HEK293 (cell line): ENCODE measurements at regions not wholly inside any gene's neighbourhood (a gene's known extent, or its start where the extent isn't known, plus 50 kb on each side); places are given as distances from the start of the nearest gene placed in this dataset.

Source experiments
- CTCF ChIA-PET: fragments of 350-600 bp; formaldehyde crosslinking; extraction: SDS; loops from one replicate; lab custom pipeline; 2021; ENCODE audit warnings: antibody characterized with exemption; lab: Yijun Ruan, JAX
- POLR2A ChIA-PET: fragments of 300-600 bp; formaldehyde crosslinking; extraction: SDS; loops from one replicate; lab custom pipeline; 2020; ENCODE audit warnings: antibody characterized with exemption, inconsistent platforms; lab: Yijun Ruan, JAX
- H3K27ac ChIP-seq: fragments of 200-500 bp; sonication (Bioruptor generic); 2 replicates; pipeline ENCODE4 v1.5.1; 2014; ENCODE audit warnings: low read depth, low read length, control low read depth, inconsistent platforms; ENCODE audit errors: extremely low read depth
- H3K36me3 ChIP-seq, 2 experiments: fragments of 200-500 bp in 1 of 2; sonication (Bioruptor generic) in 1 of 2; 1 replicate in 1 of 2; 2 replicates in 1 of 2; pipeline ENCODE4 v1.5.1; 2014 to 2017; ENCODE audit warnings: inconsistent platforms in 2 of 2, low read length in 2 of 2; ENCODE audit not compliant: control insufficient read depth in 2 of 2, insufficient read depth in 1 of 2
- H3K4me1 ChIP-seq: fragments of 200-500 bp; sonication (Bioruptor generic); 2 replicates; pipeline ENCODE4 v1.5.1; 2014; ENCODE audit warnings: mild to moderate bottlenecking, low read length, inconsistent platforms; ENCODE audit not compliant: control insufficient read depth, insufficient read depth
- H3K4me3 ChIP-seq: 2 replicates; pipeline ENCODE4 v1.5.1; 2011; ENCODE audit warnings: low read depth, mild to moderate bottlenecking, control low read depth, low read length, moderate library complexity
- H3K9me3 ChIP-seq: fragments of 200-500 bp; sonication (Bioruptor generic); 2 replicates; pipeline ENCODE4 v1.5.1; 2014; ENCODE audit warnings: low read depth, low read length, inconsistent platforms; ENCODE audit not compliant: control insufficient read depth, insufficient read depth
- BCL11A ChIP-seq: fragments of 450-650 bp; formaldehyde crosslinking; IDR thresholded peaks from 2 replicates; pipeline ENCODE4 v1.5.1; 2016; ENCODE audit warnings: low read depth, missing biosample characterization, missing genetic modification characterization
- FEZF1 ChIP-seq: fragments of 450-650 bp; formaldehyde crosslinking; IDR thresholded peaks from 2 replicates; pipeline ENCODE4 v1.5.1; 2016; ENCODE audit warnings: missing biosample characterization, missing genetic modification characterization
- KLF7 ChIP-seq: fragments of 450-650 bp; formaldehyde crosslinking; IDR thresholded peaks from 2 replicates; pipeline ENCODE4 v1.5.1; 2016; ENCODE audit warnings: missing biosample characterization, missing genetic modification characterization, borderline replicate concordance
- REST ChIP-seq: fragments of 450-650 bp; formaldehyde crosslinking; IDR thresholded peaks from 2 replicates; pipeline ENCODE4 v1.5.1; 2016; ENCODE audit warnings: missing biosample characterization, missing genetic modification characterization
- SP3 ChIP-seq: fragments of 450-650 bp; formaldehyde crosslinking; IDR thresholded peaks from 2 replicates; pipeline ENCODE4 v1.5.1; 2016; ENCODE audit warnings: missing biosample characterization, missing genetic modification characterization
- SP7 ChIP-seq: fragments of 450-650 bp; formaldehyde crosslinking; IDR thresholded peaks from 2 replicates; pipeline ENCODE4 v1.5.1; 2016; ENCODE audit warnings: missing biosample characterization, missing genetic modification characterization
- TRIM28 ChIP-seq: IDR thresholded peaks from 2 replicates; pipeline ENCODE4 v1.6.1; 2011; ENCODE audit warnings: low read length, control low read depth, borderline replicate concordance
- WT1 ChIP-seq: fragments of 450-650 bp; formaldehyde crosslinking; IDR thresholded peaks from 2 replicates; pipeline ENCODE4 v1.5.1; 2016; ENCODE audit warnings: missing biosample characterization, missing genetic modification characterization
- ZBTB17 ChIP-seq: fragments of 450-650 bp; formaldehyde crosslinking; IDR thresholded peaks from 2 replicates; pipeline ENCODE4 v1.5.1; 2016; ENCODE audit warnings: missing biosample characterization, missing genetic modification characterization
- ZBTB21 ChIP-seq: fragments of 450-650 bp; formaldehyde crosslinking; IDR thresholded peaks from 2 replicates; pipeline ENCODE4 v1.5.1; 2017; ENCODE audit warnings: missing biosample characterization, missing genetic modification characterization
- ZNF132 ChIP-seq: fragments of 450-650 bp; formaldehyde crosslinking; IDR thresholded peaks from 2 replicates; pipeline ENCODE4 v1.5.1; 2017; ENCODE audit warnings: missing biosample characterization, missing genetic modification characterization, borderline replicate concordance
- ZNF138 ChIP-seq: fragments of 450-650 bp; formaldehyde crosslinking; IDR thresholded peaks from 2 replicates; pipeline ENCODE4 v1.5.1; 2016; ENCODE audit warnings: missing biosample characterization, missing genetic modification characterization, borderline replicate concordance
- ZNF174 ChIP-seq: fragments of 450-650 bp; formaldehyde crosslinking; IDR thresholded peaks from 2 replicates; pipeline ENCODE4 v1.5.0; 2017; ENCODE audit warnings: missing biosample characterization, mild to moderate bottlenecking, missing genetic modification characterization
- ZNF350 ChIP-seq: fragments of 450-650 bp; formaldehyde crosslinking; IDR thresholded peaks from 2 replicates; pipeline ENCODE4 v1.5.0; 2017; ENCODE audit warnings: missing biosample characterization, mild to moderate bottlenecking, missing genetic modification characterization
- ZNF366 ChIP-seq: fragments of 450-650 bp; formaldehyde crosslinking; conservative IDR thresholded peaks from 2 replicates; pipeline ENCODE4 v1.5.1; 2016; ENCODE audit warnings: missing biosample characterization, missing genetic modification characterization
- ZNF37A ChIP-seq: fragments of 450-650 bp; IDR thresholded peaks from 2 replicates; pipeline ENCODE4 v1.5.1; 2018; ENCODE audit warnings: missing biosample characterization, missing genetic modification characterization
- ZNF394 ChIP-seq: fragments of 450-650 bp; formaldehyde crosslinking; IDR thresholded peaks from 2 replicates; pipeline ENCODE4 v1.5.1; 2016; ENCODE audit warnings: missing biosample characterization, missing genetic modification characterization, mild to moderate bottlenecking, moderate library complexity, borderline replicate concordance
- ZNF521 ChIP-seq: fragments of 450-650 bp; formaldehyde crosslinking; IDR thresholded peaks from 2 replicates; pipeline ENCODE4 v1.5.1; 2017; ENCODE audit warnings: missing biosample characterization, mild to moderate bottlenecking, missing genetic modification characterization
- ZNF558 ChIP-seq: fragments of 450-650 bp; formaldehyde crosslinking; IDR thresholded peaks from 2 replicates; pipeline ENCODE4 v1.5.1; 2016; ENCODE audit warnings: missing biosample characterization, missing genetic modification characterization
- ZNF600 ChIP-seq: fragments of 450-650 bp; formaldehyde crosslinking; IDR thresholded peaks from 2 replicates; pipeline ENCODE4 v1.5.1; 2016; ENCODE audit warnings: missing biosample characterization, missing genetic modification characterization
- ZNF623 ChIP-seq: fragments of 450-650 bp; formaldehyde crosslinking; IDR thresholded peaks from 2 replicates; pipeline ENCODE4 v1.5.1; 2016; ENCODE audit warnings: missing biosample characterization, missing genetic modification characterization
- ZNF629 ChIP-seq: fragments of 450-650 bp; formaldehyde crosslinking; IDR thresholded peaks from 2 replicates; pipeline ENCODE4 v1.5.1; 2017; ENCODE audit warnings: missing biosample characterization, missing genetic modification characterization
- ZNF792 ChIP-seq: fragments of 450-650 bp; formaldehyde crosslinking; IDR thresholded peaks from 2 replicates; pipeline ENCODE4 v1.5.1; 2016; ENCODE audit warnings: missing biosample characterization, missing genetic modification characterization
- ZSCAN23 ChIP-seq: fragments of 450-650 bp; formaldehyde crosslinking; IDR thresholded peaks from 2 replicates; pipeline ENCODE4 v1.5.1; 2016; ENCODE audit warnings: missing biosample characterization, missing genetic modification characterization
- TF ChIP-seq, protein P1 (sequence below): fragments of 450-650 bp; formaldehyde crosslinking; IDR thresholded peaks from 2 replicates; pipeline ENCODE4 v1.5.1; 2016; ENCODE audit warnings: missing biosample characterization, missing genetic modification characterization, borderline replicate concordance
- TF ChIP-seq, protein P2 (sequence below): fragments of 450-650 bp; formaldehyde crosslinking; IDR thresholded peaks from 2 replicates; pipeline ENCODE4 v1.5.1; 2017; ENCODE audit warnings: missing biosample characterization, missing genetic modification characterization
- TF ChIP-seq, protein P3 (sequence below): fragments of 450-650 bp; formaldehyde crosslinking; IDR thresholded peaks from 2 replicates; pipeline ENCODE4 v1.5.1; 2016; ENCODE audit warnings: missing biosample characterization, missing genetic modification characterization, low read depth

GRCh38 chr11:112885744-112886433 lies 75.3 kb upstream of the NCAM1 start (continued):
- TF ChIP-seq, protein P1, sequence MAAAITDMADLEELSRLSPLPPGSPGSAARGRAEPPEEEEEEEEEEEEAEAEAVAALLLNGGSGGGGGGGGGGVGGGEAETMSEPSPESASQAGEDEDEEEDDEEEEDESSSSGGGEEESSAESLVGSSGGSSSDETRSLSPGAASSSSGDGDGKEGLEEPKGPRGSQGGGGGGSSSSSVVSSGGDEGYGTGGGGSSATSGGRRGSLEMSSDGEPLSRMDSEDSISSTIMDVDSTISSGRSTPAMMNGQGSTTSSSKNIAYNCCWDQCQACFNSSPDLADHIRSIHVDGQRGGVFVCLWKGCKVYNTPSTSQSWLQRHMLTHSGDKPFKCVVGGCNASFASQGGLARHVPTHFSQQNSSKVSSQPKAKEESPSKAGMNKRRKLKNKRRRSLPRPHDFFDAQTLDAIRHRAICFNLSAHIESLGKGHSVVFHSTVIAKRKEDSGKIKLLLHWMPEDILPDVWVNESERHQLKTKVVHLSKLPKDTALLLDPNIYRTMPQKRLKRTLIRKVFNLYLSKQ (tag by site-specific recombination), result no peak
- no peak for TF ChIP-seq ZBTB17
- no peak for TF ChIP-seq KLF7 (tag by site-specific recombination)
- TF ChIP-seq ZNF629, result 0 out of 2 replicates have a peak, but pooled peaks have one; percentile 24
- TF ChIP-seq ZNF138 (tag by site-specific recombination), result no peak
- 0 out of 2 replicates have a peak, but pooled peaks have one; percentile 16 for TF ChIP-seq SP3 (tag by site-specific recombination)
- peak; percentile 97 for TF ChIP-seq ZNF623
- TF ChIP-seq ZNF558 (tag by site-specific recombination), result no peak
- TF ChIP-seq ZNF600, result no peak
- TF ChIP-seq ZNF394, result no peak
- no peak for TF ChIP-seq ZNF521 (tag by site-specific recombination)
- TF ChIP-seq ZNF174 (tag by site-specific recombination), result no peak
- TF ChIP-seq ZNF366 (tag by site-specific recombination), result no peak
- no peak; the same call in 1 of the 2 replicates for TF ChIP-seq SP7
- TF ChIP-seq WT1 (tag by site-specific recombination), result peak; percentile 53; the same call in 1 of the 2 replicates
- TF ChIP-seq REST (tag by site-specific recombination), result no peak
- no peak for TF ChIP-seq ZNF37A (tag by site-specific recombination)
- TF ChIP-seq, all 188 proteins: peak for 7

GRCh38 chr11:112886434-112887370 lies 74.5 kb upstream of the NCAM1 start:
- Histone ChIP-seq H3K4me1 (peaks cover 5% of the 10 kb centered on the region; the same call in 1 of the 2 replicates), H3K4me3 (no peak overlapping the region), H3K9me3 (no peaks in the 10 kb centered on the region), H3K36me3 (no peaks in the 10 kb centered on the region), H3K27ac (peak overlapping the region; percentile 25; the same call in 1 of the 2 replicates)
- POLR2A ChIA-PET, result no interaction called here
- CTCF ChIA-PET, result interaction anchor here (0.6 to 0.8 kb wide), 2 partner anchors 45 to 433 kb away, joined by 3 read pairs; no protein-coding TSS in a partner anchor
- TF ChIP-seq ZNF132 (tag by site-specific recombination) (no peak), ZBTB21 (peak; percentile 70), ZNF629 (peak; percentile 80), TRIM28 (peak; percentile 19; the same call in 1 of the 2 replicates), FEZF1 (tag by site-specific recombination) (no peak), ZNF350 (tag by site-specific recombination) (no peak), ZNF792 (tag by site-specific recombination) (no peak), SP3 (tag by site-specific recombination) (no peak; the same call in 1 of the 2 replicates), ZSCAN23 (0 out of 2 replicates have a peak, but pooled peaks have one; percentile 23), BCL11A (tag by site-specific recombination) (0 out of 2 replicates have a peak, but pooled peaks have one; percentile 26)
- TF ChIP-seq, protein P2, sequence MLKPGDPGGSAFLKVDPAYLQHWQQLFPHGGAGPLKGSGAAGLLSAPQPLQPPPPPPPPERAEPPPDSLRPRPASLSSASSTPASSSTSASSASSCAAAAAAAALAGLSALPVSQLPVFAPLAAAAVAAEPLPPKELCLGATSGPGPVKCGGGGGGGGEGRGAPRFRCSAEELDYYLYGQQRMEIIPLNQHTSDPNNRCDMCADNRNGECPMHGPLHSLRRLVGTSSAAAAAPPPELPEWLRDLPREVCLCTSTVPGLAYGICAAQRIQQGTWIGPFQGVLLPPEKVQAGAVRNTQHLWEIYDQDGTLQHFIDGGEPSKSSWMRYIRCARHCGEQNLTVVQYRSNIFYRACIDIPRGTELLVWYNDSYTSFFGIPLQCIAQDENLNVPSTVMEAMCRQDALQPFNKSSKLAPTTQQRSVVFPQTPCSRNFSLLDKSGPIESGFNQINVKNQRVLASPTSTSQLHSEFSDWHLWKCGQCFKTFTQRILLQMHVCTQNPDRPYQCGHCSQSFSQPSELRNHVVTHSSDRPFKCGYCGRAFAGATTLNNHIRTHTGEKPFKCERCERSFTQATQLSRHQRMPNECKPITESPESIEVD (tag by site-specific recombination), result 0 out of 2 replicates have a peak, but pooled peaks have one; percentile 24
- TF ChIP-seq, protein P3, sequence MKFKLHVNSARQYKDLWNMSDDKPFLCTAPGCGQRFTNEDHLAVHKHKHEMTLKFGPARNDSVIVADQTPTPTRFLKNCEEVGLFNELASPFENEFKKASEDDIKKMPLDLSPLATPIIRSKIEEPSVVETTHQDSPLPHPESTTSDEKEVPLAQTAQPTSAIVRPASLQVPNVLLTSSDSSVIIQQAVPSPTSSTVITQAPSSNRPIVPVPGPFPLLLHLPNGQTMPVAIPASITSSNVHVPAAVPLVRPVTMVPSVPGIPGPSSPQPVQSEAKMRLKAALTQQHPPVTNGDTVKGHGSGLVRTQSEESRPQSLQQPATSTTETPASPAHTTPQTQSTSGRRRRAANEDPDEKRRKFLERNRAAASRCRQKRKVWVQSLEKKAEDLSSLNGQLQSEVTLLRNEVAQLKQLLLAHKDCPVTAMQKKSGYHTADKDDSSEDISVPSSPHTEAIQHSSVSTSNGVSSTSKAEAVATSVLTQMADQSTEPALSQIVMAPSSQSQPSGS (tag by site-specific recombination), result peak; percentile 80
